ENCODE measurements at regions not wholly inside any gene's neighbourhood (a gene's known extent, or its start where the extent isn't known, plus 50 kb on each side); places are given as distances from the start of the nearest gene placed in this dataset.

- no peaks in the 10 kb centered on the region for H3K79me2 ChIP-seq (ENCODE audit: insufficient read depth, low read length)
- TF ChIP-seq EZH2 (IDR thresholded peaks at IDR 0.05; ENCODE audit: borderline replicate concordance, low read length) = no peak
- no peak for TF ChIP-seq CTCF (IDR thresholded peaks at IDR 0.05; ENCODE audit: low read length)
- no peak overlapping the region for H2AFZ ChIP-seq (ENCODE audit: low read length)
- H3K36me3 ChIP-seq (ENCODE audit: insufficient read depth, low read length) = no peaks in the 10 kb centered on the region
- no peaks in the 10 kb centered on the region for H3K9me3 ChIP-seq (ENCODE audit: low read length)
- no peaks in the 10 kb centered on the region for H3K4me1 ChIP-seq (ENCODE audit: insufficient read depth, low read length, severe bottlenecking)
- no peaks in the 10 kb centered on the region for H3F3A ChIP-seq (ENCODE audit: insufficient read depth, low read length)
- H3K27me3 ChIP-seq (ENCODE audit: insufficient read depth, low read length) = no peaks in the 10 kb centered on the region
- no peaks in the 10 kb centered on the region for H3K9me2 ChIP-seq (ENCODE audit: low read depth, low read length)
- no peak overlapping the region for H3K27ac ChIP-seq (ENCODE audit: low read depth, low read length, poor library complexity, severe bottlenecking)
- no peak overlapping the region for H3K4me2 ChIP-seq (ENCODE audit: low read length)
- H4K20me1 ChIP-seq (ENCODE audit: insufficient read depth, low read length) = no peaks in the 10 kb centered on the region
- no peak overlapping the region for H3K4me3 ChIP-seq (ENCODE audit: low read depth, low read length, poor library complexity, severe bottlenecking)
- H3K9ac ChIP-seq (ENCODE audit: low read length) = no peak overlapping the region
These were observed 221.3 kb upstream of the ZMIZ1 start for GRCh38 chr10:78847485-78847884.

GRCh38 chr10:78849115-78849514, 219.7 kb upstream of the ZMIZ1 start:
- Histone ChIP-seq H3K27ac (ENCODE audit: low read depth, low read length, poor library complexity, severe bottlenecking) (no peak overlapping the region), H3K9me2 (ENCODE audit: low read depth, low read length) (no peaks in the 10 kb centered on the region), H3K79me2 (ENCODE audit: insufficient read depth, low read length) (no peaks in the 10 kb centered on the region), H2AFZ (ENCODE audit: low read length) (no peak overlapping the region), H3F3A (ENCODE audit: insufficient read depth, low read length) (no peaks in the 10 kb centered on the region), H3K9me3 (ENCODE audit: low read length) (no peaks in the 10 kb centered on the region), H3K27me3 (ENCODE audit: insufficient read depth, low read length) (no peaks in the 10 kb centered on the region), H3K4me2 (ENCODE audit: low read length) (no peak overlapping the region), H3K4me3 (ENCODE audit: low read depth, low read length, poor library complexity, severe bottlenecking) (no peak overlapping the region), H3K36me3 (ENCODE audit: insufficient read depth, low read length) (no peaks in the 10 kb centered on the region), H4K20me1 (ENCODE audit: insufficient read depth, low read length) (no peaks in the 10 kb centered on the region), H3K4me1 (ENCODE audit: insufficient read depth, low read length, severe bottlenecking) (no peaks in the 10 kb centered on the region), H3K9ac (ENCODE audit: low read length) (no peak overlapping the region)
- TF ChIP-seq EZH2 (IDR thresholded peaks at IDR 0.05; ENCODE audit: borderline replicate concordance, low read length) (no peak), CTCF (IDR thresholded peaks at IDR 0.05; ENCODE audit: low read length) (no peak)

GRCh38 chr10:78849731-78850130, 219.0 kb upstream of the ZMIZ1 start:
- Histone ChIP-seq H3K27ac (ENCODE audit: low read depth, low read length, poor library complexity, severe bottlenecking) (no peak overlapping the region), H3K36me3 (ENCODE audit: insufficient read depth, low read length) (no peaks in the 10 kb centered on the region), H4K20me1 (ENCODE audit: insufficient read depth, low read length) (no peaks in the 10 kb centered on the region), H3K9me3 (ENCODE audit: low read length) (no peaks in the 10 kb centered on the region), H3F3A (ENCODE audit: insufficient read depth, low read length) (no peaks in the 10 kb centered on the region), H3K79me2 (ENCODE audit: insufficient read depth, low read length) (no peaks in the 10 kb centered on the region), H3K9ac (ENCODE audit: low read length) (no peak overlapping the region), H3K4me3 (ENCODE audit: low read depth, low read length, poor library complexity, severe bottlenecking) (no peak overlapping the region), H3K4me1 (ENCODE audit: insufficient read depth, low read length, severe bottlenecking) (no peaks in the 10 kb centered on the region), H2AFZ (ENCODE audit: low read length) (no peak overlapping the region), H3K9me2 (ENCODE audit: low read depth, low read length) (no peaks in the 10 kb centered on the region), H3K27me3 (ENCODE audit: insufficient read depth, low read length) (no peaks in the 10 kb centered on the region), H3K4me2 (ENCODE audit: low read length) (no peak overlapping the region)
- no peak for TF ChIP-seq EZH2 (IDR thresholded peaks at IDR 0.05; ENCODE audit: borderline replicate concordance, low read length)
- no peak for TF ChIP-seq CTCF (IDR thresholded peaks at IDR 0.05; ENCODE audit: low read length)
